ENCODE measurements at regions not wholly inside any gene's neighbourhood (a gene's known extent, or its start where the extent isn't known, plus 50 kb on each side); places are given as distances from the start of the nearest gene placed in this dataset.
"Not testable (repeated sequence)": the region's sequence is repeated elsewhere in the genome, so short reads cannot be mapped to it uniquely, and the experiment has no call there.

DNA sequence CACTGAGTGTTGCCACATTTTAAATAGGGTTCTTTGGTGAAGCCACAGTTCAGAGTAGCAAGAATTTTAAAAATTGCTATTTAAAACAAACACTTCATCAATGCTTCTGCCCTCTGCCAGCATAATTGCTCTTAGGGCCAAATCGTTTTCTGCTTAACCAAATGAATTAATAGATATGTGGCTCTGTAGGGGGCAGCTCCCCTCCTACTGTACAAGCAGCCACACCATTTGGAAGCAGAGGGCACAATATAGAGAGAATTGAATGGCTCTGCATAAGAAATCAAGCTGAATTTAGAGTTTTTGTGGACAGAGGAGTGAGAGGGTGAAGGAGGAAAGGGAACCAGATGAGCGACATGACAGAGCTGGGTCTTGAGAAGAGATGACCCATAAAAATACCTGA is 103.8 kb upstream of the ELMO1 start:
- POLR2A ChIA-PET; H3K4me3 Mint-ChIP-seq; H3K4me1 Mint-ChIP-seq; H3K36me3 Mint-ChIP-seq; ATAC-seq (ENCODE audit: low read depth); H3K27ac Mint-ChIP-seq; DNase-seq; H3K9me3 Mint-ChIP-seq; H3K27me3 Mint-ChIP-seq: not testable (repeated sequence)

DNA sequence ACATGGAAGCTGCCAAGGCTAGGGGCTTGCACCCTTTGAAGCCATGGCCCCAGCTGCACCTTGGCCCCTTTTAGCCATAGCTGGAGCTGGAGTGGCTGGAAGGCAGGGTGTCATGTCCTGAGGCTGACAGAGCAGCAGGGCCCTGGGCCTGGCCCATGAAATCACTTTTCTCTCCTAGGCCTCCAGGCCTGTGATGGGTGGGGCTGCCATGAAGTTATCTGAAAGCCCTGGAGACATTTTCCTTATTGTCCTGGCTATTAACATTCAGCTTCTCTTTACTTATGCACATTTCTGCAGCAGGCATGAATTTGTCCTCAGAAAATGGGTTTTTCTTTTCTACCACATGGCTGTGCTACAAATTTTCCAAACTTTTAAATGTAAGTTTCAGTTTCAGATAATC is 106.9 kb upstream of the ELMO1 start:
- Mint-ChIP-seq H3K27me3 (peaks cover 10% of the 10 kb centered on the region), H3K4me3 (no peak overlapping the region), H3K27ac (no peak overlapping the region), H3K9me3 (no peaks in the 10 kb centered on the region), H3K36me3 (no peaks in the 10 kb centered on the region), H3K4me1 (no peaks in the 10 kb centered on the region)
- DNase-seq (no peak), ATAC-seq (ENCODE audit: low read depth) (no peak)
- POLR2A ChIA-PET = no interaction called here

DNA sequence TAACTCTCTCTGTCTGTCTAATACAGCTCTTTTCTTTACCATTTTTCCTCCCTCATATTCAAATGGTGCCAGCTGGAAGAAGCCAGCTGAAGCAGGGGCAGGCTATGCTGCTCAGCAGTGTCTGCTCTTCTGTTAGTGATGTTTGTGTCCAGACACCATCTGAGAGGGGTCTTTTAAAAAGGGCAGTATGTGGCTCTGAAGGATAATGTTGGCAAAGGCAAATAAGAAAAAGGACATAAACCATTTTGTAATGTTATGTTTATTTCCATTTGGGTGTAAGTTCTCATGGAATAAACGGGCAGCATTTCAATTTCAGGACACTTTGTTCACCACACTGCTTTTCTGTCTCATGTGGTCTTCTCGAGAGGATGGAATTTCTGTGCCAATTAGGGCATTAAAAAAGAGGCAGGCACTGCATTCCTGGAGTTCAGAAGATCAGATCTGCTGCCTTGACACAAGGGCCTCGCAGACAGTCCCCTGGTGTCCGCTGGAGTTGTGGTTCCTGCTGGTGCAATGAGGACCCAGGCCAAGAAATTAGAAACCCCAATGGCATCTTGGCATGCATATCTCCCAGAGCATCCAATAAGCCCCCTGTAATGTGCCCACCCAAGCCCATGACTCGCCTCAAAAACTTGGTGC is 109.0 kb upstream of the ELMO1 start:
- DNase-seq = no peak
- POLR2A ChIA-PET = no interaction called here
- H3K36me3 Mint-ChIP-seq = no peaks in the 10 kb centered on the region
- no peaks in the 10 kb centered on the region for H3K4me1 Mint-ChIP-seq
- no peak overlapping the region for H3K27ac Mint-ChIP-seq
- no peaks in the 10 kb centered on the region for H3K9me3 Mint-ChIP-seq
- peaks cover 13% of the 10 kb centered on the region for H3K27me3 Mint-ChIP-seq
- H3K4me3 Mint-ChIP-seq = no peak overlapping the region
- no peak for ATAC-seq (ENCODE audit: low read depth)

DNA sequence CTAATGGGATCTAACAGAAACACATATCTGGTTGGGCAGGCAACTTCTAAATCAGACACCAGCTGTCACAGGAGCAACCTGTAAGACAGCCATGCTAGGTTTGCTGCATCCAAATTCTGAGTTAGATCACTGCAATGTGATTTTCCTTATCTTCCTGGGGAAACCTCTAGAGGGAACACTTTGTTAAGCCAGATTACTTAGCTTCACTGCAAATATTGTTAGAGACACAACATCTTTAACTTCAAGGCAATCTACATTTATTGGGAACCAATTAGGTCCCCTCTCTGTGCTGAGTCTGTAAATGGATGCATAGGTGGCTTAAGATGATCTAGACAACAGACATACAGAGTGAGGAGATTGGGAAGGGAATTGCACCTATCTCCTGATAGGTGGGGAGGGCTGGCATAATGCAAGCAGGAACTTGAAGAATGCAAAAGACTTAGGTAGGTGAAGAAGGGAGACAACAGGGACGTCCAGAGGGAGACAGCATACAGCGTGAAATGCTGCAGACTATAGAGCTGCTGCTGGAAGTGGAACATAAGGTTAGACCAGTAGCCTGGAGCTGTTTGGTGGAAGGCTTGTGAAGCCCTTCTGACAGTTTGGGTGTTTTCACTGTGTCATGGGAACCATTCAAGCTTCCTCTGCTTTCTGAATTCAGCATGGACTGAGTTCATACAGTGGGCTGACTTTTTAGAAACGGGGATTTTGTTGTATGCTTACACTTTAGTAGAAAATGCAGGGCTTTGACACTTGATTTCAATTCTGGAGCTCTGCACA is 109.8 kb upstream of the ELMO1 start:
- H3K4me3 Mint-ChIP-seq = no peak overlapping the region
- H3K27me3 Mint-ChIP-seq = peaks cover 10% of the 10 kb centered on the region
- no peaks in the 10 kb centered on the region for H3K9me3 Mint-ChIP-seq
- no peak overlapping the region for H3K27ac Mint-ChIP-seq
- DNase-seq (no peak), ATAC-seq (ENCODE audit: low read depth) (no peak)
- POLR2A ChIA-PET = no interaction called here
- no peaks in the 10 kb centered on the region for H3K4me1 Mint-ChIP-seq
- H3K36me3 Mint-ChIP-seq = no peaks in the 10 kb centered on the region

DNA sequence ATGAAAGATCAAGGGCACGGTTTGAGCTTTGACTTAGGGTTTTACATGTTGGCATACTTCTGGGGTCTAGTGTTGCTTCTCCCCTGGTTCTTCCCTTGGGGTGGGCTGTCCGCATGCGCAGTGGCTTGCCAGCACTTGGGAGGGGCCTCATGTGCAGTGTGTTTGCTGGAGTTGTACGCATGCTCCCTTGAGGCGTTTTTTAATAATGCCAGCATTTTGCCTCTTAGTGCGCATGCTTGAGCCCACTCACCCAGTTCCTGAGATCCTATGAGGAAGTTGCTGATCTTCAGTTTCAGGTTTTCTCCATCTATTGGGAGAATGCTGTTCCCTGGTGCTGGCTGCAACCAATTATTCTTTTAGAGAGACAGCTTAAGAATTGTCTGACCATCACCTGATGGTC is 113.4 kb upstream of the GPR141 start:
- H3K27me3 Mint-ChIP-seq = peaks cover 23% of the 10 kb centered on the region
- no peaks in the 10 kb centered on the region for H3K9me3 Mint-ChIP-seq
- no peak overlapping the region for H3K27ac Mint-ChIP-seq
- H3K36me3 Mint-ChIP-seq = no peaks in the 10 kb centered on the region
- no peak for ATAC-seq (ENCODE audit: low read depth)
- no peak for DNase-seq
- no peaks in the 10 kb centered on the region for H3K4me1 Mint-ChIP-seq
- POLR2A ChIA-PET = no interaction called here
- H3K4me3 Mint-ChIP-seq = no peak overlapping the region

DNA sequence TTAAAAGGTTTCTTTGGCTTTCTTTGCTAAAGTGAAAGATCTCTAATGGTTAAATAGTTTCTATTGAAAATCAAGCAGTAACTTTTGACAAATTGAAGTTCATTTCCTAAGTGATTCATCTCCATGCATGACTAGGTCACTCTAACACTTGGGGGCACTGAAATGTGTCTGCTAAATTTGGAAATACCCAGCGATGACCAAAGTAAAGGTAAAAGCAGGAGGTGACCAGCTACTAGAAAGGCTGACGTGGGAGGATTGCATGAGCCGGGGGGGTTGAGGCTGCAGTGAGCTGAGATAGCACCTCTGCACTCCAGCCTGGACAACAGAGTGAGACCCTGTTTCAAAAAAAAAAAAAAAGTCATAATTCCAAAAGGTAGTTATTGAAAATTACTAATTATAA is 111.8 kb upstream of the GPR141 start:
- Mint-ChIP-seq H3K4me1 (no peaks in the 10 kb centered on the region), H3K9me3 (no peaks in the 10 kb centered on the region), H3K4me3 (no peak overlapping the region), H3K27me3 (peaks cover 23% of the 10 kb centered on the region), H3K27ac (no peak overlapping the region), H3K36me3 (no peaks in the 10 kb centered on the region)
- POLR2A ChIA-PET = no interaction called here
- no peak for DNase-seq
- no peak for ATAC-seq (ENCODE audit: low read depth)

DNA sequence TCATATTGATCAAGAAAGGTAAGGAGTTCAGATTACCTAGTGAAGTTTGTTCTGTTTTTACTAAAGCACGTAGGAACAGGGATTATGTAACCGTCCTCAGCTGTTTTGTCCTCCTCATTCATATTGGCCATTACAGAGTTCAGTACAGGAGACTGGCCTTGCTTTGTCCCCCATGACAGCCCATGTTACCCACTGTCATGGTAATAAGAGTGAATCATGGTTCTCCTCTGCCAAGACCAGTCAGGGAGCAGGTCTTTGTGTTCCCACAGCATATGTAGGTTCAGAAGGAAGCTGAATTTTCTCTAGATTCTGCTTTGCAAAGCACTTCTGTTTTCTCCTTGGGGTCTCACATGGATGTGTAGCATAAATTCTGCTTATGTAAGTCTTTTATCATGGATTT is 106.2 kb upstream of the GPR141 start:
- H3K9me3 Mint-ChIP-seq = no peaks in the 10 kb centered on the region
- ATAC-seq (ENCODE audit: low read depth) = no peak
- no peaks in the 10 kb centered on the region for H3K4me1 Mint-ChIP-seq
- H3K4me3 Mint-ChIP-seq = no peak overlapping the region
- no peak for DNase-seq
- no peak overlapping the region for H3K27ac Mint-ChIP-seq
- no peaks in the 10 kb centered on the region for H3K36me3 Mint-ChIP-seq
- POLR2A ChIA-PET = no interaction called here
- peaks cover 19% of the 10 kb centered on the region for H3K27me3 Mint-ChIP-seq

DNA sequence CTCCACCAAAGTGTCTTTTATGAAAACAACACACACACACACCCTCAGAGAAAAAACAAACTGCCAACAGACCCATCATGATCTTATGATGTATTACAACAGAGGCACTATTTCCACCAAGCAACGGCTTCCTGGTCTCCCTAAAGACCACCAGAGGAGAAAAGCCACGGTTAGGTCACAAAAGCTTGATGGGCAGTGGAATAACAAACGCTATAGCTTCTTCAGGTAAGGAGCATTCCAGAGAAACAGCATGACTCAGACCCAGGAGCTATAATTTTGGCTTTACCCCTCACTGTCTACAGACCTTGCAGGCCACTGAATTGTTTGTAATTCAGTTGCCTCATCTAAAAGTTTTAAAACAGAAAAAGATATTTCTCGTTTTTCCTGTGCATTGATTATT is 105.7 kb upstream of the GPR141 start:
- DNase-seq = no peak
- no peaks in the 10 kb centered on the region for H3K9me3 Mint-ChIP-seq
- H3K4me1 Mint-ChIP-seq = no peaks in the 10 kb centered on the region
- H3K27me3 Mint-ChIP-seq = peaks cover 19% of the 10 kb centered on the region
- H3K4me3 Mint-ChIP-seq = no peak overlapping the region
- no peak for ATAC-seq (ENCODE audit: low read depth)
- POLR2A ChIA-PET = no interaction called here
- no peaks in the 10 kb centered on the region for H3K36me3 Mint-ChIP-seq
- no peak overlapping the region for H3K27ac Mint-ChIP-seq

DNA sequence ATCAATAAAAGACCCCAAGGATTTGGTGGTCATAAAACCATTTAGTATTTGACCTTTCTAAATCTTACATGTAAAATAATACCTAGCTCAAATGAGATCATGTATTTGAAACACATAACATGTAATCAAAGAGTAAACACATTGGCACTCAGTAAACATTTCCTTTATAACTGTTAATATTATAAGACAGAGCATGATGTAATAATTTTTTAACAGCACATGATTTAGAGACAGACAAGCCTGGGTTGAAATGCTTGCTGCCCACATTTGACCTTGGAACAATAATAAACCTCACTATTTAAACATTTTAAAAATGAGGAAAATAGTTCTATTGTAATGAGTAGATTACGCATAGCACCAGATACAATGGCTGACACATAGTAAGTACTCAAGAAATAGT is 105.2 kb upstream of the GPR141 start:
- no peak overlapping the region for H3K4me3 Mint-ChIP-seq
- no peak overlapping the region for H3K27ac Mint-ChIP-seq
- POLR2A ChIA-PET = no interaction called here
- no peak for DNase-seq
- peaks cover 19% of the 10 kb centered on the region for H3K27me3 Mint-ChIP-seq
- H3K36me3 Mint-ChIP-seq = no peaks in the 10 kb centered on the region
- no peak for ATAC-seq (ENCODE audit: low read depth)
- H3K9me3 Mint-ChIP-seq = no peaks in the 10 kb centered on the region
- no peaks in the 10 kb centered on the region for H3K4me1 Mint-ChIP-seq

DNA sequence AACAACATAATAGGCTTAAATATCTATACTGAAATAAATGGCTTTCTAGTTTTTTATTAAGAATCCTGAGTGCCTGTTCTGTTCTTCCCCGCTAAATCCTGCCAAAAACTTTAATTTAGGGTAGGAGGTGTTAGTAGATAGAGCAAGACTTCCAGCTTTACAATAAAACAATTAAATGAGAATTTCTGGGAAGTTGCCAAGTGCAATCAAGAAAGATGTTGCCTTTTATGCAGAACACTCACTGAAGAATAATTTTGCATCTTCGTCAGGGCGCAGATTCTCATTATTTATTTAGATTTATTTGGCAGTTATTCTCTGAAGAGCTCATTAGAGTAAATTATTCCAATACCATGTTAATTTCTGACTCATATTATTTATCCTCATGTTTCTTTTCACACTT is 103.2 kb upstream of the GPR141 start:
- no peaks in the 10 kb centered on the region for H3K36me3 Mint-ChIP-seq

DNA sequence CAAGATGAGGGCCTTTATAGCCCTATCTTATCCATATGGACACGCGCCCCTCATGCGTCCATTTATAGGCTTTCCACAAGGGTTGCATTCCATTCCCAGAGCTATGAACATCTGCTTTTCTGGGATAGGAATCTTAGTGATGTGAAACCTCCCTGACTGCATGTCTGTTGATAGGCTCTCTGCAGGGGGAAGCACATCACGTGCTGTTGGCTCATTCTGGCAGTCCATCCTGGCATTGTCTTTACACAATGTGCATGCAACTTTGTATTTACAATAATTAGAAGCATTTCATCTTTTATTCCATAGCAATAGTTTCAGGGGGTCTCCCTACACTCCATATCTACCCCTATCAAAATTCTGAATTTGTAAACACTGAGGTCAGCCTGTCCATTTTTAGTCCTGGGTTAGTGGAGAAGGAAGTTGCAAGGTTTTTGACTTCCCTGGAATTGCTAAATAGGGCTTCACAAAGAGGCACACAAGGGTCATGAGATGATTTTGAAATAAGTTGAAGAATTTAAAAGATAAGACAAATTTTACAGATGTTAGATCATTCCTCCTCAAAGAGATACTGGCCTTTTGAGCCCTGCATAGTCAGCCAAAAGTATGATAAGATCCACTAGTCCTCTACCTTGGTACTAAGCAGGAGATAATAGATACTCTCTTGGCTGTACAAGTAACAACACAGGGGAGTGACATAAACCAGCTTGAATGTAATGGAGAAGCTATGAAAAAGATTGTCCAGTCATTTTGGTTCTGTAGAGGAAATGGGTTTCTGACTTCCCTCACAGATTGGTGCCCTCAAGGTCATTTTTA is 98.7 kb upstream of the GPR141 start:
- POLR2A ChIA-PET; H3K9me3 Mint-ChIP-seq; DNase-seq; H3K36me3 Mint-ChIP-seq; H3K27ac Mint-ChIP-seq; H3K4me1 Mint-ChIP-seq; ATAC-seq (ENCODE audit: low read depth); H3K4me3 Mint-ChIP-seq: not testable (repeated sequence)
- H3K27me3 Mint-ChIP-seq = peaks cover 28% of the 10 kb centered on the region

More for the DNA sequence above, 103.2 kb upstream of the GPR141 start:
- DNase-seq (no peak), ATAC-seq (ENCODE audit: low read depth) (no peak)
- H3K27ac Mint-ChIP-seq = no peak overlapping the region
- H3K9me3 Mint-ChIP-seq = no peaks in the 10 kb centered on the region
- H3K27me3 Mint-ChIP-seq = peaks cover 18% of the 10 kb centered on the region
- no peak overlapping the region for H3K4me3 Mint-ChIP-seq
- no peaks in the 10 kb centered on the region for H3K4me1 Mint-ChIP-seq
- POLR2A ChIA-PET = no interaction called here

DNA sequence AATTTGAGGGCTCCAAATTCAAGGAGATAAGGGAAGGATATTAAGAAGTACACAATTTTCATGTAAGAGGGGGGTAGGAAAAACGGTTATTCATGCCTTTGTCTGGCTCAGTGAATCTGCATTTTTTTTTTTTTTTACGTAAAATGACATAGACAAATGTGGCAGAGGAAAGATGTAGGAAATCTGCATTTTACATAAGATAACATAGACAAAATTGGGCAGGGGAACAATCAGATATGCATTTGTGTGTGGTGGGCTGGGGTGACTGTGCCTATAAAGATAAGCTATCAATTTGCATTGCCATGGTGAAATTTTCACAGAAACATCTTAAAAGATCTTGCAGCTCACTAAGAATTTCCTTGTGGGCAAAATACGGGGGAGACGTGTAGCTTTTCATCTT is 92.7 kb upstream of the GPR141 start:
- POLR2A ChIA-PET = no interaction called here
- no peak for DNase-seq
- Mint-ChIP-seq H3K4me1 (no peaks in the 10 kb centered on the region), H3K27me3 (peaks cover 12% of the 10 kb centered on the region), H3K4me3 (no peak overlapping the region), H3K27ac (no peak overlapping the region), H3K9me3 (peaks cover 3% of the 10 kb centered on the region), H3K36me3 (no peaks in the 10 kb centered on the region)
- no peak for ATAC-seq (ENCODE audit: low read depth)

DNA sequence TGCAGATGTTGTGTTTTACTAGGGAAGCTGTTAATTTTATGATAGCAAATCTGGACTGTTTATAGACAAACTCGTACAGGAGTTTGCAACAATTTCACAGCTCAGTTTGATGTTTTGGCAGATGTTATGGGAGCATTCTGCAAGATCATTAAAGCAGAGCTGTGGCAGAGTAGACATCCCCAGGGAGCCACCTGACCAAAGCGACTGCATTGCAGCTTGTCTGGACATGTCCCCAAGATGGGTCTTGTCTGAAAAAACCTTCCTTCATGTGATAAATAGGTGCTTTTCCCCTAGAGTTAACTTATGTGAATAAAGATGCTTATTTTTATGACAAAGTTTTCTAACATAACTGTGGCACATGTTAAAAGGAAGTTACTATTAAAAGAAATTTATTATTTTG is 91.2 kb upstream of the GPR141 start:
- ATAC-seq (ENCODE audit: low read depth) = no peak

DNA sequence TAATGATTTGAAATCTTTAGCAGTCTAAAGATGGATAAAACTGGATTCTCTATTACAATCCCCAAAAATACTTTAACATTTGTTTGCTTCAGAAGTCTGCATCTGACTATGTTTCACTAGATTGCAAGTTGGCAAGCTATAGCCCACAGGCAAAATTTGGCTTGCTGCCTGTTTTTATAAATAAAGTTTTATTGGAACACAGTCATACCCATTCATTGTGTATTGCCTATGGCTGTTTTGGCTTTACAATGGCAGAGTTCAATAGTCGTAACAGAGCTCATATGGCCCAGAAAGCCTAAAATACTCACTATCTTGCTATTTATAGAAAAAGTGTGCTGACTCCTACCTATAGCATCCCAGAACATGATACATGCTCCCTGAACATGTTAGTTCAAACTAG is 89.0 kb upstream of the GPR141 start:
- Mint-ChIP-seq H3K27ac (no peak overlapping the region), H3K4me1 (no peaks in the 10 kb centered on the region), H3K36me3 (no peaks in the 10 kb centered on the region), H3K4me3 (no peak overlapping the region), H3K27me3 (peaks cover 3% of the 10 kb centered on the region), H3K9me3 (peaks cover 4% of the 10 kb centered on the region)
- POLR2A ChIA-PET = no interaction called here
- no peak for ATAC-seq (ENCODE audit: low read depth)
- no peak for DNase-seq

More for the DNA sequence above, 91.2 kb upstream of the GPR141 start:
- DNase-seq = no peak
- Mint-ChIP-seq H3K9me3 (peaks cover 4% of the 10 kb centered on the region), H3K27ac (no peak overlapping the region), H3K4me1 (no peaks in the 10 kb centered on the region), H3K4me3 (no peak overlapping the region), H3K27me3 (peaks cover 6% of the 10 kb centered on the region), H3K36me3 (no peaks in the 10 kb centered on the region)
- POLR2A ChIA-PET = no interaction called here
